ENCODE measurements at regions not wholly inside any gene's neighbourhood (a gene's known extent, or its start where the extent isn't known, plus 50 kb on each side); places are given as distances from the start of the nearest gene placed in this dataset.

DNA sequence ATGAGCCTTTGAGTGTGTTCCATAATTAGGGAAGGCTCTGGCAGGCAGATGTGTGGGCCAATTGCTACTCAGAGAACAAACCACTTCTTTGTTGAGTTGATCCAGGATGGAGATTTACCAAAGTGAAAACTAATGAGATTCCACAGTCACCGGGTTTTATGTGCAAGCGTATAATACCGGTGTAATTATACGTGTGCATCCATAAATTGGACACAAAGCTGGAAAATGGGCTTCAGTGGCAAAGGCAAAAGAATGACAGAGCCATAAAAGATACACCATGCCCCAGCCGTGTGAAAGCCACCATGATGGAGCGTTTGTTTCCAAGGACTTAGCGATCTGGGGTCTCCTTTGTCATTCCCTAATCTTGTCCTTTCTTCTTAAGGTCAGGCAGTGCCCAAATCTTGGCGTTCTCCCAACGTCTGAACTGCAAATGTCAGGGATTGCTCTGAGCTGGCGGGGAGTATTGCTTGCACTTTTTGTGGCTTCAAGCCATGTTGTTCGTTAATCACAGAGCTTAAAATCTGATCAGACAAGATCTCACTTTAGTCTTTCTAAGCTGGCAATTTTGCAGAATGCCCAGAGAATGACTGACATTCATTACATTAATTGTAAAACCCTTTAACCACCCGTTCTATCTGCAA, 70.1 kb downstream of the NPTX2 start:
- no peaks in the 10 kb centered on the region for H3F3A ChIP-seq (ENCODE audit: insufficient read depth)
- no peak overlapping the region for H2AFZ ChIP-seq (ENCODE audit: low read depth, low read length, severe bottlenecking)
- no peak overlapping the region for H3K27ac ChIP-seq (ENCODE audit: low read depth, low read length)
- no peaks in the 10 kb centered on the region for H3K9me2 ChIP-seq (replicated peaks; ENCODE audit: insufficient read depth, low read length)
- no peak overlapping the region for H3K4me2 ChIP-seq (ENCODE audit: low read depth, low read length, poor library complexity, severe bottlenecking)
- no peaks in the 10 kb centered on the region for H3K27me3 ChIP-seq (ENCODE audit: low read length)
- TF ChIP-seq, protein P1, sequence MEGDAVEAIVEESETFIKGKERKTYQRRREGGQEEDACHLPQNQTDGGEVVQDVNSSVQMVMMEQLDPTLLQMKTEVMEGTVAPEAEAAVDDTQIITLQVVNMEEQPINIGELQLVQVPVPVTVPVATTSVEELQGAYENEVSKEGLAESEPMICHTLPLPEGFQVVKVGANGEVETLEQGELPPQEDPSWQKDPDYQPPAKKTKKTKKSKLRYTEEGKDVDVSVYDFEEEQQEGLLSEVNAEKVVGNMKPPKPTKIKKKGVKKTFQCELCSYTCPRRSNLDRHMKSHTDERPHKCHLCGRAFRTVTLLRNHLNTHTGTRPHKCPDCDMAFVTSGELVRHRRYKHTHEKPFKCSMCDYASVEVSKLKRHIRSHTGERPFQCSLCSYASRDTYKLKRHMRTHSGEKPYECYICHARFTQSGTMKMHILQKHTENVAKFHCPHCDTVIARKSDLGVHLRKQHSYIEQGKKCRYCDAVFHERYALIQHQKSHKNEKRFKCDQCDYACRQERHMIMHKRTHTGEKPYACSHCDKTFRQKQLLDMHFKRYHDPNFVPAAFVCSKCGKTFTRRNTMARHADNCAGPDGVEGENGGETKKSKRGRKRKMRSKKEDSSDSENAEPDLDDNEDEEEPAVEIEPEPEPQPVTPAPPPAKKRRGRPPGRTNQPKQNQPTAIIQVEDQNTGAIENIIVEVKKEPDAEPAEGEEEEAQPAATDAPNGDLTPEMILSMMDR (IDR thresholded peaks at IDR 0.05; ENCODE audit: insufficient read depth, low read length, poor library complexity, severe bottlenecking) = no peak
- no peak for TF ChIP-seq EZH2phosphoT487 (conservative IDR thresholded peaks at IDR 0.05; ENCODE audit: low read length)
- H4K20me1 ChIP-seq (ENCODE audit: low read depth, low read length) = no peaks in the 10 kb centered on the region
- H3K36me3 ChIP-seq (ENCODE audit: low read length) = no peaks in the 10 kb centered on the region
- no peaks in the 10 kb centered on the region for H3K79me2 ChIP-seq (ENCODE audit: insufficient read depth, low read length)
- H3K9me3 ChIP-seq (ENCODE audit: insufficient read depth, low read length) = peaks cover 10% of the 10 kb centered on the region; the same call in 1 of the 2 replicates
- H3K4me3 ChIP-seq (ENCODE audit: insufficient read depth, low read length, poor library complexity, severe bottlenecking) = no peak overlapping the region
- no peak overlapping the region for H3K9ac ChIP-seq (ENCODE audit: low read length)

DNA sequence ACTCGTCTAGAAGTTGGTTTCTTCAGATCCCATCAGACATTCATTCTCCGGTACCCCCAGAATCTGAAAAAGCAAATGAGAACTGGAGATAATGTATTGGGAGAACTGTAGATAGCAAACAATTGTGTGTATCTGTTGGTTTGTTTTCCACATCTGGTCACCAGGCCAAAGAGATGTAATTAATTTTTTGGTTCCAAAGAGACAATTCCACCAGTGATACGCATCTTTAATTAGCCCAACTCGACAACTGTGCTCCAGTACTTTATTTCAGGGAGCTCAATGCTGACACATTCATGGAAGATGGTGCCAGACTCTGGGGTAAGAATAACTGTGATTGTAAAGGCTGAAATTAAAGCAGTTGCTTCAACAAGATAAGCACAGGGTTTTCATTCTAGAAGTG, 74.5 kb downstream of the NPTX2 start:
- Histone ChIP-seq H3K27me3 (ENCODE audit: low read length) (no peaks in the 10 kb centered on the region), H3F3A (ENCODE audit: insufficient read depth) (no peaks in the 10 kb centered on the region), H3K36me3 (ENCODE audit: low read length) (0 out of 2 replicates have a peak, but pooled peaks cover 3% of the 10 kb centered on the region), H3K27ac (ENCODE audit: low read depth, low read length) (no peak overlapping the region), H3K9me3 (ENCODE audit: insufficient read depth, low read length) (peaks cover 26% of the 10 kb centered on the region), H3K9ac (ENCODE audit: low read length) (no peak overlapping the region), H4K20me1 (ENCODE audit: low read depth, low read length) (no peaks in the 10 kb centered on the region), H2AFZ (ENCODE audit: low read depth, low read length, severe bottlenecking) (no peak overlapping the region), H3K9me2 (replicated peaks; ENCODE audit: insufficient read depth, low read length) (no peaks in the 10 kb centered on the region), H3K4me3 (ENCODE audit: insufficient read depth, low read length, poor library complexity, severe bottlenecking) (no peak overlapping the region), H3K79me2 (ENCODE audit: insufficient read depth, low read length) (no peaks in the 10 kb centered on the region), H3K4me2 (ENCODE audit: low read depth, low read length, poor library complexity, severe bottlenecking) (no peak overlapping the region)
- no peak for TF ChIP-seq EZH2phosphoT487 (conservative IDR thresholded peaks at IDR 0.05; ENCODE audit: low read length)
- TF ChIP-seq, protein P1 (IDR thresholded peaks at IDR 0.05; ENCODE audit: insufficient read depth, low read length, poor library complexity, severe bottlenecking) = no peak

DNA sequence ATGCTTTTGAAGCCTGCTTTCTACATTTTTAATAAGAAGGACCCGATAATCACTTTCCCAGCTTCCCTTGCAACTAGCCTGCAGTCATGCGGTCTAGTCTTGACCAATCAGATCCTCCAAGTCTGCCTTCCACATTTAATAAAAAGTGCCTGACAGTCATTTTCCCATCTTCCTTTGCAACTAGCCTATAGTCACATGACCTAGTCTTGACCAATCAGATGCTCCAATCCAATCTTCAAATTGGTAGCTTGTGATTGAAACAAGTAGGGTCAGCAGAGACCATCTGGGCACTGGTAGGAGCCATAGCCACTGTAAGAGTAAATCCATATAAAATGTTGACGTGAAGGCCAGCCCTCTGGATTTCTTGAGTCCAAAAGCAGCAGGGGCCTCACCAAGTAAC, 80.0 kb downstream of the NPTX2 start:
- Histone ChIP-seq H3K27me3 (ENCODE audit: low read length) (no peaks in the 10 kb centered on the region), H3K36me3 (ENCODE audit: low read length) (0 out of 2 replicates have a peak, but pooled peaks cover 3% of the 10 kb centered on the region), H3K4me2 (ENCODE audit: low read depth, low read length, poor library complexity, severe bottlenecking) (no peak overlapping the region), H4K20me1 (ENCODE audit: low read depth, low read length) (no peaks in the 10 kb centered on the region), H3K27ac (ENCODE audit: low read depth, low read length) (no peak overlapping the region), H3K9me2 (replicated peaks; ENCODE audit: insufficient read depth, low read length) (no peaks in the 10 kb centered on the region), H3F3A (ENCODE audit: insufficient read depth) (peaks cover 4% of the 10 kb centered on the region; the same call in 1 of the 2 replicates), H3K9ac (ENCODE audit: low read length) (no peak overlapping the region), H2AFZ (ENCODE audit: low read depth, low read length, severe bottlenecking) (no peak overlapping the region), H3K4me3 (ENCODE audit: insufficient read depth, low read length, poor library complexity, severe bottlenecking) (no peak overlapping the region), H3K9me3 (ENCODE audit: insufficient read depth, low read length) (peaks cover 19% of the 10 kb centered on the region), H3K79me2 (ENCODE audit: insufficient read depth, low read length) (no peaks in the 10 kb centered on the region)
- TF ChIP-seq EZH2phosphoT487 (conservative IDR thresholded peaks at IDR 0.05; ENCODE audit: low read length) = no peak
- TF ChIP-seq, protein P1 (IDR thresholded peaks at IDR 0.05; ENCODE audit: insufficient read depth, low read length, poor library complexity, severe bottlenecking) = no peak

All from SU-DHL-6 (cell line).